ENCODE measurements at regions not wholly inside any gene's neighbourhood (a gene's known extent, or its start where the extent isn't known, plus 50 kb on each side); places are given as distances from the start of the nearest gene placed in this dataset.

- DNase-seq: no peak
Observed at GRCh38 chr4:181650033-181650825, 593.0 kb upstream of the TENM3 start.

- DNase-seq: no peak
Observed at GRCh38 chr4:181656748-181657147, 586.5 kb upstream of the TENM3 start.

- no peak for DNase-seq
Observed at GRCh38 chr4:181659202-181659601, 584.0 kb upstream of the TENM3 start.

- DNase-seq: no peak
Observed at GRCh38 chr4:181659876-181660275, 583.3 kb upstream of the TENM3 start.

GRCh38 chr4:181661090-181661489, 582.1 kb upstream of the TENM3 start:
- DNase-seq: no peak

- no peak for DNase-seq
Observed at GRCh38 chr4:181661923-181662322, 581.3 kb upstream of the TENM3 start.

- DNase-seq: no peak
Observed at GRCh38 chr4:181662383-181662782, 580.8 kb upstream of the TENM3 start.

- no peak for DNase-seq
Observed at GRCh38 chr4:181670506-181670905, 572.7 kb upstream of the TENM3 start.

GRCh38 chr4:181671672-181672071, 571.5 kb upstream of the TENM3 start:
- no peak for DNase-seq

- DNase-seq: no peak
Observed at GRCh38 chr4:181672751-181673150, 570.5 kb upstream of the TENM3 start.

GRCh38 chr4:181674315-181674875, 568.8 kb upstream of the TENM3 start:
- no peak for DNase-seq

GRCh38 chr4:181676546-181676945, 566.7 kb upstream of the TENM3 start:
- no peak for DNase-seq

GRCh38 chr4:181677201-181677600, 566.0 kb upstream of the TENM3 start:
- DNase-seq: no peak

GRCh38 chr4:181677621-181678020, 565.6 kb upstream of the TENM3 start:
- DNase-seq: no peak

GRCh38 chr4:181679754-181680153, 563.4 kb upstream of the TENM3 start:
- no peak for DNase-seq

- no peak for DNase-seq
Observed at GRCh38 chr4:181682367-181683047, 560.7 kb upstream of the TENM3 start.

- no peak for DNase-seq
Observed at GRCh38 chr4:181684310-181684709, 558.9 kb upstream of the TENM3 start.

- DNase-seq: no peak
Observed at GRCh38 chr4:181685461-181685860, 557.7 kb upstream of the TENM3 start.

GRCh38 chr4:181685911-181686310, 557.3 kb upstream of the TENM3 start:
- DNase-seq: no peak

GRCh38 chr4:181687116-181687515, 556.1 kb upstream of the TENM3 start:
- DNase-seq: no peak

- no peak for DNase-seq
Observed at GRCh38 chr4:181688432-181688831, 554.8 kb upstream of the TENM3 start.

GRCh38 chr4:181688872-181689271, 554.3 kb upstream of the TENM3 start:
- DNase-seq: no peak

GRCh38 chr4:181690498-181690897, 552.7 kb upstream of the TENM3 start:
- DNase-seq: no peak

GRCh38 chr4:181692965-181693364, 550.2 kb upstream of the TENM3 start:
- no peak for DNase-seq
